T-cell (primary cell): ENCODE measurements at regions not wholly inside any gene's neighbourhood (a gene's known extent, or its start where the extent isn't known, plus 50 kb on each side); places are given as distances from the start of the nearest gene placed in this dataset.
"Not testable (repeated sequence)": the region's sequence is repeated elsewhere in the genome, so short reads cannot be mapped to it uniquely, and the experiment has no call there.

ENCODE experiments used
- ATAC-seq, 4 experiments: fragments of 200-7000 bp in 3 of 4; fragments of 150-1000 bp in 1 of 4; cut with Tn5 transposase; replicated peaks in 1 of 4; 1 replicate in 3 of 4; 2 replicates in 1 of 4; pipeline ENCODE4 v1.10.0; 2021; ENCODE audit warnings: moderate library complexity in 3 of 4, mild to moderate bottlenecking in 2 of 4, moderate number of reproducible peaks in 1 of 4
- CTCF ChIA-PET, 2 donors: fragments of 300-600 bp; sonication (Branson Sonifier 250); formaldehyde crosslinking; loops; one replicate each; lab custom pipeline; 2022; ENCODE audit warnings: antibody characterized with exemption in 2 of 2; lab: Charles Lee
- POLR2A ChIA-PET, 2 donors: fragments of 300-600 bp; sonication (Branson Sonifier 250); formaldehyde crosslinking; loops; one replicate each; lab custom pipeline; 2022; ENCODE audit warnings: antibody characterized with exemption in 2 of 2; lab: Charles Lee
- DNase-seq, 35 experiments: peaks; one replicate each; pipeline versions ENCODE4 v3.0.0 to v3.0.0-alpha.2; 2013 to 2023
- H3K27ac ChIP-seq: one replicate; pipeline ENCODE4 v1.5.1; 2013; ENCODE audit warnings: low read length
- H3K27me3 ChIP-seq, 2 experiments: replicated peaks in 1 of 2; 1 replicate in 1 of 2; 2 replicates in 1 of 2; pipeline versions ENCODE4 v1.6.1 to v1.7.0; 2013; ENCODE audit warnings: low read length in 1 of 2, mixed read lengths in 1 of 2; ENCODE audit not compliant: control insufficient read depth in 2 of 2, insufficient read depth in 2 of 2; ENCODE audit errors: extremely low read depth in 1 of 2
- H3K36me3 ChIP-seq, 2 donors: 1 replicate in 1 of 2; 2 replicates in 1 of 2; pipeline versions ENCODE4 v1.6.1 to v1.7.0; 2013; ENCODE audit warnings: low read length in 1 of 2; ENCODE audit not compliant: control insufficient read depth in 2 of 2, insufficient read depth in 1 of 2; ENCODE audit errors: extremely low read depth in 1 of 2
- H3K4me1 ChIP-seq, 2 experiments: 1 replicate in 1 of 2; 2 replicates in 1 of 2; pipeline versions ENCODE4 v1.6.1 to v1.7.0; 2013; ENCODE audit warnings: low read length in 2 of 2, mixed read lengths in 1 of 2; ENCODE audit not compliant: insufficient read depth in 2 of 2, control insufficient read depth in 1 of 2; ENCODE audit errors: extremely low read depth in 1 of 2
- H3K4me3 ChIP-seq, 2 donors: 1 replicate in 1 of 2; 2 replicates in 1 of 2; pipeline versions ENCODE4 v1.5.1 to v1.7.0; 2013; ENCODE audit warnings: mild to moderate bottlenecking in 2 of 2, low read length in 1 of 2, moderate library complexity in 1 of 2; ENCODE audit not compliant: control insufficient read depth in 1 of 2; ENCODE audit errors: extremely low read depth in 1 of 2
- H3K9me3 ChIP-seq: 2 replicates; pipeline ENCODE4 v1.7.0; 2013
- H3K27ac Mint-ChIP-seq, 2 donors: one replicate each; pipeline ENCODE4 v1.8.0; 2020 to 2021; ENCODE audit warnings: mild to moderate bottlenecking in 2 of 2, mixed read lengths in 2 of 2
- H3K27me3 Mint-ChIP-seq, 2 donors: one replicate each; pipeline ENCODE4 v1.8.0; 2021 to 2022; ENCODE audit warnings: mixed read lengths in 2 of 2
- H3K36me3 Mint-ChIP-seq: one replicate; pipeline ENCODE4 v1.8.0; 2021; ENCODE audit warnings: mixed read lengths
- H3K4me1 Mint-ChIP-seq, 3 donors: one replicate each; pipeline ENCODE4 v1.8.0; 2020 to 2022; ENCODE audit warnings: mixed read lengths in 3 of 3, mild to moderate bottlenecking in 1 of 3
- H3K4me3 Mint-ChIP-seq, 3 donors: one replicate each; pipeline ENCODE4 v1.8.0; 2020 to 2022; ENCODE audit warnings: mild to moderate bottlenecking in 3 of 3, mixed read lengths in 3 of 3, moderate library complexity in 3 of 3
- H3K9me3 Mint-ChIP-seq, 3 donors: one replicate each; pipeline ENCODE4 v1.8.0; 2020 to 2022; ENCODE audit warnings: mixed read lengths in 3 of 3
- WGBS: methylation state at CpG from one replicate; pipeline ENCODE4 v1.1.5; 2013; ENCODE audit warnings: missing lambda C conversion rate; ENCODE audit not compliant: insufficient coverage; 5-methylcytosine and 5-hydroxymethylcytosine counted together

DNA sequence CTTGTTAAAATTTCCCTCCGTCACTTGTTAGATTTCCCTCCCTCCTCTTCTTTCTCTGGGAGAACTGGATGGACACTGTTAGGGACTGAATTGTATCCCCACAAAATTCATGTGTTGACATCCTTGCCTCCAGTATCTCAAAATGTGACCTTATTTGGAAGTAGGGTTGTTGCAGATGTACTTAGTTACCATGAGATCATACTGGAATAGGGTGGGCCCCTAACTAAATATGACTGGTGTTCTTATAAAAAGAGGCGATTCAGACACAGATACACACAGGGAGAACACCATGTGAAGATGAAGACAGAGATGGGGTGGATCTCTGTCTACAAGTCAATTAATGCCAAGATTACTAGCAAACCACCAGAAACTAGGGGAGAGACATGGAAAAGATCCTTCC, 139.5 kb downstream of the ALDH8A1 start:
- POLR2A ChIA-PET: no interaction called here
- H3K27ac Mint-ChIP-seq: no peak overlapping the region
- ATAC-seq (no peak), DNase-seq (no peak)
- peaks cover 2 to 7% of the 10 kb centered on the region in 2 donors for H3K27me3 Mint-ChIP-seq
- H3K27ac ChIP-seq: no peak overlapping the region
- H3K4me3 Mint-ChIP-seq: no peak overlapping the region
- H3K9me3 ChIP-seq: no peaks in the 10 kb centered on the region
- CTCF ChIA-PET: no interaction called here
- no peaks in the 10 kb centered on the region for H3K36me3 ChIP-seq
- H3K27me3 ChIP-seq: no peaks in the 10 kb centered on the region
- H3K9me3 Mint-ChIP-seq: no peaks in the 10 kb centered on the region
- H3K4me1 Mint-ChIP-seq: no peaks in the 10 kb centered on the region
- H3K4me1 ChIP-seq: no peaks in the 10 kb centered on the region
- no peak overlapping the region for H3K4me3 ChIP-seq
- WGBS: no CpG with 5 or more reads among the region's 2 CpGs
- H3K36me3 Mint-ChIP-seq: no peaks in the 10 kb centered on the region

DNA sequence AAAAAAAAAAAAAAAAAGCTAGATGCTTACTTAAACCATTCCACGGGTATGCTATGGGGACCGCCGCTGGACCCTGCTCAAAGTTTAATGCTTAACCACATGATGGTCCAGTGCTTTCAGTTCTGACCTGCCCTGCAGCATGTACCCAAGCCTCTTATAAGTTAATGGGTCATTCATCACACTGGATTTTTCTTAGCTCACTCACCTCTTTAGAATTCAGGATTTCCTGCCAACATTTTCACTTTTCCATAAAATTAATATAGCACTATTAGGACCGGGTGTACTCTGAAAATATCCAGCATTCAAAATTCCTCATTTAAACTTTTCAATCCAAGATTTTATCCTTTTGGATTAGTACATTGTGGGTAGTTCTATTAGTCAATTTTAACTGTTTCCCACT, 140.8 kb downstream of the ALDH8A1 start:
- no peaks in the 10 kb centered on the region for H3K27me3 ChIP-seq
- Mint-ChIP-seq H3K36me3 (no peaks in the 10 kb centered on the region), H3K27ac (no peak overlapping the region), H3K4me3 (no peak overlapping the region), H3K9me3 (no peaks in the 10 kb centered on the region), H3K27me3 (peaks cover 4 to 8% of the 10 kb centered on the region in 2 donors), H3K4me1 (no peaks in the 10 kb centered on the region)
- no peaks in the 10 kb centered on the region for H3K36me3 ChIP-seq
- DNase-seq: no peak
- no peaks in the 10 kb centered on the region for H3K9me3 ChIP-seq
- no peak for ATAC-seq
- no peak overlapping the region for H3K27ac ChIP-seq
- ChIA-PET POLR2A (no interaction called here), CTCF (interaction anchor here in 1 of 2 donors (0.6 kb wide), 1 partner anchor 170 kb away, joined by 3 read pairs; no protein-coding TSS in a partner anchor)
- WGBS: 100% methylated on average over 3 of the region's 4 CpGs
- no peak overlapping the region for H3K4me3 ChIP-seq
- H3K4me1 ChIP-seq: no peaks in the 10 kb centered on the region

DNA sequence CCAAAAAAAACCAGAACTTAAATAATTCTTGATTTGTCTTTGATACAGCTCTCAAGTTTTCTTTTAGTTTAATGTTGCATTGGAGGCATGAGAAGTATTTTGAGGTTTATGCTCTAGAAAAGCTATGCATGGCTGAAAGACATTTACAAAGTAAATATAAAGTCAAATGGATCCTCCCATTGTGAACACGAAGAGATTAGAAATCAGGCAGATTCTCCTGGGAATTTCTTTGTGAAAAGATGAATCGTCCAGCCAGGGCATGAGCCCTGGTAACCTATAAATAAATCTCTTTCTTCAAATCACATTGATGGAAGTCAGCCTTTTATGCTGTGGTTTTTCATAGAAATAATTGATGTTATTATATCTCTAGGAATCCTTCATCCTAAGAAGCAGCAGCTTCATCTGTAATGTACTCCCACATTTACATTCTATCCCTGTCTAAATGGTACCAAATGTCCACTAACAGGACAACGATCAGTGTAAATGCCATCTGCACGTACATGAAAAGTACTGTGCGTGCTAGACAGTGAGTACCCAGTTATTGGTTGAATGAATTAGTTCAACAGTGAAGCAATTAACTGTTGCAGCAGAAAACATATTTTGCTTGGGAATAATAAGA, 143.6 kb downstream of the ALDH8A1 start:
- H3K4me1 ChIP-seq: no peaks in the 10 kb centered on the region
- ATAC-seq (no peak), DNase-seq (no peak)
- no CpG with 5 or more reads among the region's 5 CpGs for WGBS
- no peak overlapping the region for H3K27ac Mint-ChIP-seq
- no peaks in the 10 kb centered on the region for H3K4me1 Mint-ChIP-seq
- H3K9me3 Mint-ChIP-seq: no peaks in the 10 kb centered on the region
- no peaks in the 10 kb centered on the region for H3K27me3 ChIP-seq
- no peak overlapping the region for H3K27ac ChIP-seq
- no peaks in the 10 kb centered on the region for H3K36me3 ChIP-seq
- POLR2A ChIA-PET: no interaction called here
- H3K36me3 Mint-ChIP-seq: no peaks in the 10 kb centered on the region
- H3K4me3 Mint-ChIP-seq: no peak overlapping the region
- peaks cover 4 to 12% of the 10 kb centered on the region in 2 donors for H3K27me3 Mint-ChIP-seq
- CTCF ChIA-PET: interaction anchor here in 1 of 2 donors (0.6 to 0.9 kb wide), 3 partner anchors 18 to 461 kb away, joined by 3 to 6 read pairs (median 4); no protein-coding TSS in a partner anchor
- H3K9me3 ChIP-seq: no peaks in the 10 kb centered on the region
- no peak overlapping the region for H3K4me3 ChIP-seq

DNA sequence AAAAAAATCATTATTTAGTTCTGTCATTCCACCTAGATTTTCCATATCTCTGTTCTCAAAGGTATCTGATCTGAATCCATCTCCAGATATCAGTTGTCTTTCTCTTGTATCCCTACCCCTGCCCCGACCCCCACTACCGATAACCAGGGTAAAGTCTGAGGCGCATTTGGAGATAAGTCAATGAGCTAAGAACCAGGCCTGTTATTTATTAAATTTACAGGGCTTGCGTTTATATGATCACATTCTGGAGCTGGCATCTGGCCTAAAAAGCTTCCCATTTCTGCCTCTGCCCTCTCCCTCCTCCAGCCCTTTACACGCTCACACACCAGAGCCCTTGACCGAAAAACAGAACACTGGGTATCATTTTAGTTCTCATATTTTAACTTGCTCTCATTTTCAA, 144.7 kb downstream of the ALDH8A1 start:
- no peak for ATAC-seq
- Mint-ChIP-seq H3K36me3 (no peaks in the 10 kb centered on the region), H3K9me3 (no peaks in the 10 kb centered on the region), H3K4me1 (no peaks in the 10 kb centered on the region), H3K27me3 (peaks cover 4 to 12% of the 10 kb centered on the region in 2 donors), H3K27ac (no peak overlapping the region), H3K4me3 (no peak overlapping the region)
- H3K4me1 ChIP-seq: no peaks in the 10 kb centered on the region
- H3K36me3 ChIP-seq: no peaks in the 10 kb centered on the region
- DNase-seq: no peak
- 100% methylated on average over 2 of the region's 6 CpGs for WGBS
- no peak overlapping the region for H3K4me3 ChIP-seq
- no peaks in the 10 kb centered on the region for H3K9me3 ChIP-seq
- H3K27me3 ChIP-seq: no peaks in the 10 kb centered on the region
- ChIA-PET POLR2A (interaction anchor here in 1 of 2 donors (0.6 kb wide), 1 partner anchor 30 kb away, joined by 3 read pairs; no protein-coding TSS in a partner anchor), CTCF (interaction anchor here (0.7 kb wide), 2 partner anchors 26 to 61 kb away, joined by 3 to 4 read pairs; no protein-coding TSS in a partner anchor)
- no peak overlapping the region for H3K27ac ChIP-seq

DNA sequence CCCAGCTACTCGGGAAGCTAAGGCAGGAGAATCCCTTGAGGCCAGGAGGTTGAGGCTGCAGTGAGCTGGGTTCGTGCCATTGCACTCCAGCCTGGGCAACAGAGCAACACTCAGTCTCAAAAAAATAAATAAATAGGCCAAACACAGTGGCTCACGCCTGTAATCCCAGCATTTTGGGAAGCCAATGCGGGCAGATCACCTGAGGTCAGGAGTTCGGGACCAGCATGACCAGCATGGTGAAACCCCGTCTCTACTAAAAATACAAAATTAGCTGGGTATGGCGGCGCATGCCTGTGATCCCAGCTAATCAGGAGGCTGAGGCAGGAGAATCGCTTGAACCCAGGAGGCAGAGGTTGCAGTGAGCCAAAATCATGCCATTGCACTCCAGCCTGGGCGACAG, 145.6 kb downstream of the ALDH8A1 start:
- H3K9me3 Mint-ChIP-seq, POLR2A ChIA-PET, DNase-seq, H3K4me1 ChIP-seq, H3K27ac Mint-ChIP-seq, ATAC-seq, H3K36me3 ChIP-seq, H3K27me3 ChIP-seq, H3K4me1 Mint-ChIP-seq, H3K4me3 Mint-ChIP-seq, H3K36me3 Mint-ChIP-seq, H3K4me3 ChIP-seq, H3K9me3 ChIP-seq, H3K27ac ChIP-seq: not testable (repeated sequence)
- WGBS: 76% methylated on average over 9 of the region's 10 CpGs
- CTCF ChIA-PET: interaction anchor here in 1 of 2 donors (0.7 kb wide), 1 partner anchor 27 kb away, joined by 3 read pairs; no protein-coding TSS in a partner anchor
- peaks cover 4 to 12% of the 10 kb centered on the region in 2 donors for H3K27me3 Mint-ChIP-seq

DNA sequence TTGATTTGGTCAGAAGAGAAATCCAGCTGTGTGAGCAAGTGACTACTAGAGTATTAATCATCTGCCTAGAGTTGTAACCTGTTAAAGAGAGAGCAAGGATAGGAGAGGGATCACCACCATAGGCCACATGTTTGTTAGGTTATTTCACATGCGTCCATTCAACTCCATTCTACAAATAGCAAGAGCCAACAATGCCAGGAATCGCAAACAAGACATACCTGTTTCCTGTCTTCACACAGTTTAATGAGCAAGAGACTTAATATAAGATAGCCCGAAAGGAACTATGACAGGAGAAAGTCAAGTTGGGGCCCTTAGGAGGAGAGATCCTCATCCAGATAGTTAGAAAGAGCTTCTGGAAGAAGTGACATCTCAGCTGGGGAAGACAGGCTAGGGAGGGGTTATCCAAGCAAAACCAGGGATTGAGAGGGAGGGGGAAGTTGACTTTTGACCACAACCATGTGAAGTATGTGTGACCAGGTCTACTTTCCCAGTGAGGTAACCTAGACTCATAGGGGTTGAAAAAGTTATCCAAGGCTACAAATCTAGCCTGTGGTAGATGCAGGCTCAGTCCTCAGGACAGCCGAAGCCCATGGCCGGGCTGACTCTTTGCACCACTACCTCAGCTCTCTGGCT, 147.4 kb downstream of the ALDH8A1 start:
- Mint-ChIP-seq H3K27me3 (peaks cover 4 to 10% of the 10 kb centered on the region in 2 donors), H3K36me3 (no peaks in the 10 kb centered on the region), H3K27ac (no peak overlapping the region), H3K4me3 (no peak overlapping the region), H3K9me3 (no peaks in the 10 kb centered on the region), H3K4me1 (no peaks in the 10 kb centered on the region)
- WGBS: no CpG with 5 or more reads among the region's 5 CpGs
- ChIA-PET POLR2A (no interaction called here), CTCF (interaction anchor here (0.6 kb wide), 2 partner anchors 645 to 744 kb away, joined by 4 to 5 read pairs; no protein-coding TSS in a partner anchor)
- ATAC-seq (no peak), DNase-seq (no peak)
- Histone ChIP-seq H3K27me3 (no peaks in the 10 kb centered on the region), H3K4me1 (no peaks in the 10 kb centered on the region), H3K4me3 (no peak overlapping the region), H3K9me3 (no peaks in the 10 kb centered on the region), H3K36me3 (no peaks in the 10 kb centered on the region), H3K27ac (no peak overlapping the region)
